Midbrain (tissue), 1 donor: ENCODE measurements at regions not wholly inside any gene's neighbourhood (a gene's known extent, or its start where the extent isn't known, plus 50 kb on each side); places are given as distances from the start of the nearest gene placed in this dataset.

Experiments
- DNase-seq: peaks from one replicate; lab custom pipeline; 2025; lab: John Stamatoyannopoulos, UW

- no peak for DNase-seq
Observed at GRCh38 chr1:5427026-5427613, 565.1 kb downstream of the NPHP4 start.

GRCh38 chr1:5424802-5425703 lies 567.2 kb downstream of the NPHP4 start:
- DNase-seq, result no peak

DNA sequence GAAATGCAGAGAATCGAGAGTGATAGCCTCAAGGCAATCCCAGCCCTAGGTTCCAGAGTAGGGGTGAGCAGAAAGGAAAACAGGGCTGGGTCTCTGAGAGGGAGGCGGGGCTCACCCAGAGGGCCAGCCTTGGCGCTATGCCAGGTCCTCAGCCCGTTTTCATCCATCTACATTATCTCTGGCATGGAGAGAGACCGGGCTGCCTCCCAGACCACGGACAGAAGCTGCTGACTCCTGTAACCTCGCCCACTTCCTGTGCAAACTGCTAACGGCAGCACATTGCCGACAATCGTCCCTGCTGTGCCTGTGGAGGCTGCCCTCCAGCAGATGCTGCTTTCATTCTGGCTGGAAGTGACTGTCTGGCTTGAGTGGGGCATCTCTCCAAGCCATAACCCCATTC lies 569.1 kb downstream of the NPHP4 start:
- no peak for DNase-seq

DNA sequence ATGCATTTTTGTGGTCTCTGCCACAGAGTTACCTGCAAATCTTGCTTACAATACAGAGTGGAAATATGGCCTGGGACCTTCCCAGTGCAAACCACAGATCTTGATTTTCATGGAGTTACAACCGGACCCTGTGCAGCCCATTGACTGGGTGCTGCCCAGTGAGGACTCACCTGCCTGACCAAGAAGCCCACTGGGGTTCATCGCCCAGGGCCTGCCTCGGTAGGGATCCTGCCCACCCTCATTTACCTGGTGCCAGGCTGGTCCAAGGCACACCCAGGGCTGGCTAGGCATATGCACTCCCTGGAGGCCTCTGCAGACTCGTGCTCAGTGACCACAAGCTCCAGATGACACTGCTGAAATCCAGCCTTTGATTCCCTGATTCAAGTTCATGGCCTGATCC lies 572.7 kb downstream of the NPHP4 start:
- DNase-seq, result no peak

DNA sequence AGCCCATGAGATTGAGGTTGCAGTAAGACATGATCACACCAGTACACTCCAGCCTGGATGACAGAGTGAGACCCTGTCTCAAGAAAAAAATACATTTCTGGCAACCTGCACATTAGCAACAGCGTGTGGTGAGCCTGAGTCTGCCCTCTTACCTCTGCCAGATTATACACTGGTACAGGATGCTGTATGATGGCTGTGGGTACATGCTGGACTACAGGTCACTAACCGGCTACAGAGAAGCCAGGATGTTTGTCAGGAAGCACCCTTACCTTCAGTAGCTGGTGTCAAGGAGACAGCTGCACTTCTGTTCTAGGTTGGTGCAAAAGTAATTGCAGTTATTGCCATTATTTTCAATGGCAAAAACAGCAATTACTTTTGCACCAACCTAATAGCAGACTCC lies 575.7 kb downstream of the NPHP4 start:
- DNase-seq, result no peak

- no peak for DNase-seq
Observed at GRCh38 chr1:5415606-5416005, 576.6 kb downstream of the NPHP4 start.

- no peak for DNase-seq
Observed at GRCh38 chr1:5410652-5411051, 581.6 kb downstream of the NPHP4 start.

DNA sequence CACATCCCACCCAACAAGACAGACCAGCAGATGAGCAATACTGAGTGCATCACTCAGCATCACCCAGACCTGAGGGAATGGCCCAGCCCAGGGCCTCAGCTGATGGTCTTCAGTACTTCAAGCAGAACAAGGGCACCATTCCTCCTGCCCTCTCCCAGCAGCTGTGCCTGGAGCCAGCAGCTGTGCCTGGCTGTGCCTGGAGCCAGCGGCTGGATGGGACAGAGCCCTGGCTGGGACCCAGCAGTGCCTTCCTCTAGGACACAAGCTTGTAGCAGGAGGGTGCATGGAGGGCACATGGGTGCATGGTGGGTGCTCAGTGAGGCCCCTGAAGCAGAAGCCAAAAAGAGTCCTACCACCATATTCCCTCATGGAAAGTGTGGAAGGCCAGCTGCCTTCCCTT lies 583.8 kb downstream of the NPHP4 start:
- peak; percentile 7 for DNase-seq

GRCh38 chr1:5405263-5405662 lies 587.0 kb downstream of the NPHP4 start:
- DNase-seq, result no peak

DNA sequence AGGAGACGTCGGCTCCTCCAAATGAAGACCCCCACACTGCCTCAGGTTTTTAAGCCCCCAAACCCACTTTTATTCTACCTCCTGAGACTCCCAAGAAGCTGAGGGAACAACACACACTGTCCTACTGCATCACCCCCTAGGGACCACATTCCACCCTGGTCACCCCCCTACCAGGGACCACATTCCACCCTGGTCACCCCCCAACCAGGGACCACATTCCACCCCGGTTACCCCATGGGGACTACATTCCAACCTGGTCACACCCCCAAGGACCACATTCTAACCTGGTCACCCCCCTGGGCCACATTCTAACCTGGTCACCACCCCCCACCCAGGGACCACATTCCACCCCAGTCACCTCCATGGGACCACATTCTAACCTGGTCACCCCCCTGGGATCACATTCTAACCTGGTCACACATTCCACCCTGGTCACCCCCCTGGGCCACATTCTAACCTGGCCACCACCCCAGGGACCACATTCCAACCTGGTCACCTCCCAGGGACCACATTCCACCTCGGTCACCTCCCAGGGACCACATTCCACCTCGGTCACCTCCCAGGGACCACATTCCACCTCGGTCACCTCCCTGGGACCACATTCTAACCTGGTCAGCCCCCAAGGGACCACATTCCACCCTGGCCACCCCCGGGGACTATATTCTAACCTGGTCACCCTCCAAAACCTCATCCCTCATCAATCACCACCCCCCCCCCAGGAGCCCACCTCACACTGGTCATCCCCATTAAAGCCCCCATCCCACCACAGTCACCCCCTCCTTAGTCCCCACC lies 587.6 kb downstream of the NPHP4 start:
- no peak for DNase-seq

DNA sequence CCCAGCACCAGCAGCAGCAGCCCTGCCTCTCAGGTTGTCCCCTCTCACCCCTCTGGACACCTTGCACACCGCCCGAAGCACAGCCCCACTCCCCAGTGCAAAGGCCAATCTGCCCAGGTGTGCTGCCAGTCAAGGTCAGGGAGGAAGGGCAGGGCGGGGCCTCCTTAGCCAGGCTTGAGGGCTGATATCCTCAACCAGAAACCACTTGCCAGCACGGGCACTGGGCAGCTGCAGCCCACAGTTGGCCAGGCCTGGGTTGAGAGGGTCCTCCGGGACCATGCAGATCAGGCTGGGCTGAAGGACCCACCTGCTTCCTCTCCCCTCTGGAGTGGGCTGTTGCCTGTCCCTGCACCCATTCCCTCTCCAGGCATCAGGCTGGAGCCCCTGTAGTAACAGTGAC lies 588.3 kb downstream of the NPHP4 start:
- DNase-seq, result no peak

DNA sequence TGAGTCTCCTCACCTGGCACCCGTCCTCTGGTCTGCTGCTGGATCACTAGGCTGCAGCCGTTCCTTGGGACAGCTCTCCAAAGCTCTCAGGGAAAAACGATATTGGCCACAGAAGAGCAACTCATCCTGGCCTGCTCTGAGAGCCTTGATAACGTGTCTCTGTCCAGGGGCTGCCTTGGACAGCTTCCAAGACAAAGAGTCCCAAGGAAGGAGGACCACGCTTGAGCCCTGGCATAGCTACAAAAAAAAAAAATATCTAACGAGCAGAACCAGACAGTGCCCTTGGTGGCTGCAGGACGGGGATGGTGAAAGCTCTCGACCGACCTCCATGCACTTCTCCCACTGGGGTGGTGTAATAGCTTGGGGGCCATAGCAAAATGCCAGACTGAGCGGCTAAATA lies 589.6 kb downstream of the NPHP4 start:
- no peak for DNase-seq

DNA sequence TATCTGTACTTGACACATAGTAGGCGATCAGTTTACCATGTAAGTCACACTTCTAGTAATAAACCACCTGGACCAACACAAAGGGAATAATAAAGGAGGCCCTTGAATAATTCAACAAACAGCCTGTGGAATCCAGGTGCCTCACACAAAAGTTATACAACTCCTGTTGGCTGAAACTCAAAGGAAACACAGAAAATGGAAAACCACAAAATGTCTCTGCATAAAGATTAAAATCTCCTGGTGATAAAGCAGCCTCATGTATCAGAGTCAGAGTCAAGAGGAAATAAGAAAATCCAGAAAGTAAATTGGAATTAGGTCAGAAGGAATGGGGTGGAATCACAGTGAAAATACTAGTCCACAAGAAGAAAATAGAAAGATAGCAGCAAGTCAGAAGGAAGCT lies 592.5 kb downstream of the NPHP4 start:
- no peak for DNase-seq

GRCh38 chr1:5396593-5396992 lies 595.6 kb downstream of the NPHP4 start:
- no peak for DNase-seq

DNA sequence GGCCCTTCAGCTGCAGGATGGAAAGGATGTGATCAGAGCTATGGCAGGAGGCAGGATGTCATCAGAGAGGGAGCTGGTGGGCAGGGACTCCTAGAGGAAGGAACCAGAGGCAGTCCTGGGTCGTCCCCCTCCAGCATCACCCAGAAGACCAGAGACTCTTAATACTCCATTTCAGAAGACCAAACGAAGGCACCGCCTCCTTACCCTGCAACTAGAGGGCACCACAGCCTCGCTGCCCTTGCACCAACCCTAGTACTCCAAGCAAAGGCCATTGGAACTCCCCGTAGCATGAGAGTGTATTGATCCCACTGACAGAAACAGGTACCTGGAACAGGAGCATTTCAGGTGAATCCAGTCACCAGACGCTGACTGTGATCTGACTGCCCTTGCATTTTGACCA lies 598.1 kb downstream of the NPHP4 start:
- no peak for DNase-seq

- no peak for DNase-seq
Observed at GRCh38 chr1:5393603-5394002, 598.6 kb downstream of the NPHP4 start.

DNA sequence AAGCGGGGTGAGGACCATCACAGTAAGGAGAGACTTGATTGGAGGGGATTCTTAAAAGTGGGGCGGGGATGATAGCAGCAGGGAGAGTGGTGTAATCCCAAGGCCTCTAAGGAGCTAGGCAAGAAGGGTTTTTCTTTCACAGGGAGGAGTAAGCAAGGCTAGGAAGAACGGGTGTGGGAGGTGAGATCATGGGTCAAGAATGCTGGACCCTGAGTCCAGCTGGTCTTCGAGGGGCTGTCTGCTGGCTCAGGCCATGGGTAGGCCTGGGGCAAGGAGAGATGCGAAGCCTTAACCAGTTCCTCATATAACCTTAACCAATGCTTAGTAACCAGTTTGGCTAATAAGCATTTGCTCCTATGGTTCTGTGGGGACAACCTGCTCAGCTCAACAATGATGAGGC lies 599.1 kb downstream of the NPHP4 start:
- no peak for DNase-seq

GRCh38 chr1:5391725-5392124 lies 600.5 kb downstream of the NPHP4 start:
- DNase-seq, result no peak

- no peak for DNase-seq
Observed at GRCh38 chr1:5390504-5390903, 601.7 kb downstream of the NPHP4 start.

GRCh38 chr1:5389101-5389885 lies 602.9 kb downstream of the NPHP4 start:
- DNase-seq, result no peak

GRCh38 chr1:5388622-5389021 lies 603.6 kb downstream of the NPHP4 start:
- no peak for DNase-seq

GRCh38 chr1:5386371-5386770 lies 605.9 kb downstream of the NPHP4 start:
- no peak for DNase-seq
